ENCODE measurements at regions not wholly inside any gene's neighbourhood (a gene's known extent, or its start where the extent isn't known, plus 50 kb on each side); places are given as distances from the start of the nearest gene placed in this dataset.

- H3K4me1 ChIP-seq (ENCODE audit: control insufficient read depth, insufficient read depth, low read length, unreplicated experiment) = no peaks in the 10 kb centered on the region
- no peak overlapping the region for H3K27ac ChIP-seq (ENCODE audit: low read depth, low read length)
- H3K27me3 ChIP-seq (ENCODE audit: insufficient read depth, low read length) = 0 out of 2 replicates have a peak, but pooled peaks cover 4% of the 10 kb centered on the region
- H2AFZ ChIP-seq (ENCODE audit: low read length, unreplicated experiment) = no peak overlapping the region
- no peaks in the 10 kb centered on the region for H3K36me3 ChIP-seq (ENCODE audit: insufficient read depth, low read length)
- H3K4me3 ChIP-seq (ENCODE audit: low read depth, low read length) = no peak overlapping the region
- no peaks in the 10 kb centered on the region for H3K79me2 ChIP-seq (ENCODE audit: control insufficient read depth, insufficient read depth, low read length, unreplicated experiment)
Measured at GRCh38 chr1:58380345-58380744, 166.2 kb downstream of the OMA1 start.

GRCh38 chr1:58367217-58367616 is 179.3 kb downstream of the OMA1 start:
- H2AFZ ChIP-seq (ENCODE audit: low read length, unreplicated experiment) = no peak overlapping the region
- H3K27ac ChIP-seq (ENCODE audit: low read depth, low read length) = no peak overlapping the region
- H3K36me3 ChIP-seq (ENCODE audit: insufficient read depth, low read length) = no peaks in the 10 kb centered on the region
- no peaks in the 10 kb centered on the region for H3K79me2 ChIP-seq (ENCODE audit: control insufficient read depth, insufficient read depth, low read length, unreplicated experiment)
- no peak overlapping the region for H3K4me3 ChIP-seq (ENCODE audit: low read depth, low read length)
- H3K4me1 ChIP-seq (ENCODE audit: control insufficient read depth, insufficient read depth, low read length, unreplicated experiment) = no peaks in the 10 kb centered on the region
- peaks cover 9% of the 10 kb centered on the region for H3K27me3 ChIP-seq (ENCODE audit: insufficient read depth, low read length)

GRCh38 chr1:58365328-58365727 is 181.2 kb downstream of the OMA1 start:
- Histone ChIP-seq H3K27me3 (ENCODE audit: insufficient read depth, low read length) (peaks cover 11% of the 10 kb centered on the region), H3K36me3 (ENCODE audit: insufficient read depth, low read length) (no peaks in the 10 kb centered on the region), H3K79me2 (ENCODE audit: control insufficient read depth, insufficient read depth, low read length, unreplicated experiment) (no peaks in the 10 kb centered on the region), H3K27ac (ENCODE audit: low read depth, low read length) (no peak overlapping the region), H2AFZ (ENCODE audit: low read length, unreplicated experiment) (no peak overlapping the region), H3K4me1 (ENCODE audit: control insufficient read depth, insufficient read depth, low read length, unreplicated experiment) (no peaks in the 10 kb centered on the region), H3K4me3 (ENCODE audit: low read depth, low read length) (no peak overlapping the region)

- peaks cover 16% of the 10 kb centered on the region for H3K27me3 ChIP-seq (ENCODE audit: insufficient read depth, low read length)
- no peaks in the 10 kb centered on the region for H3K36me3 ChIP-seq (ENCODE audit: insufficient read depth, low read length)
- no peak overlapping the region for H3K27ac ChIP-seq (ENCODE audit: low read depth, low read length)
- no peaks in the 10 kb centered on the region for H3K4me1 ChIP-seq (ENCODE audit: control insufficient read depth, insufficient read depth, low read length, unreplicated experiment)
- H3K4me3 ChIP-seq (ENCODE audit: low read depth, low read length) = no peak overlapping the region
- no peak overlapping the region for H2AFZ ChIP-seq (ENCODE audit: low read length, unreplicated experiment)
- no peaks in the 10 kb centered on the region for H3K79me2 ChIP-seq (ENCODE audit: control insufficient read depth, insufficient read depth, low read length, unreplicated experiment)
Measured at GRCh38 chr1:58363585-58363984, 182.9 kb downstream of the OMA1 start.

GRCh38 chr1:58361134-58361533 is 185.4 kb downstream of the OMA1 start:
- H3K4me3 ChIP-seq (ENCODE audit: low read depth, low read length) = no peak overlapping the region
- H3K27me3 ChIP-seq (ENCODE audit: insufficient read depth, low read length) = peaks cover 29% of the 10 kb centered on the region
- no peaks in the 10 kb centered on the region for H3K79me2 ChIP-seq (ENCODE audit: control insufficient read depth, insufficient read depth, low read length, unreplicated experiment)
- no peaks in the 10 kb centered on the region for H3K4me1 ChIP-seq (ENCODE audit: control insufficient read depth, insufficient read depth, low read length, unreplicated experiment)
- H3K27ac ChIP-seq (ENCODE audit: low read depth, low read length) = no peak overlapping the region
- no peak overlapping the region for H2AFZ ChIP-seq (ENCODE audit: low read length, unreplicated experiment)
- H3K36me3 ChIP-seq (ENCODE audit: insufficient read depth, low read length) = no peaks in the 10 kb centered on the region

- no peaks in the 10 kb centered on the region for H3K4me1 ChIP-seq (ENCODE audit: control insufficient read depth, insufficient read depth, low read length, unreplicated experiment)
- H3K27ac ChIP-seq (ENCODE audit: low read depth, low read length) = no peak overlapping the region
- H2AFZ ChIP-seq (ENCODE audit: low read length, unreplicated experiment) = no peak overlapping the region
- H3K27me3 ChIP-seq (ENCODE audit: insufficient read depth, low read length) = peaks cover 22% of the 10 kb centered on the region
- no peaks in the 10 kb centered on the region for H3K36me3 ChIP-seq (ENCODE audit: insufficient read depth, low read length)
- H3K79me2 ChIP-seq (ENCODE audit: control insufficient read depth, insufficient read depth, low read length, unreplicated experiment) = no peaks in the 10 kb centered on the region
- H3K4me3 ChIP-seq (ENCODE audit: low read depth, low read length) = no peak overlapping the region
Measured at GRCh38 chr1:58358346-58358745, 188.2 kb downstream of the OMA1 start.

- no peaks in the 10 kb centered on the region for H3K36me3 ChIP-seq (ENCODE audit: insufficient read depth, low read length)
- no peak overlapping the region for H3K27ac ChIP-seq (ENCODE audit: low read depth, low read length)
- H3K79me2 ChIP-seq (ENCODE audit: control insufficient read depth, insufficient read depth, low read length, unreplicated experiment) = no peaks in the 10 kb centered on the region
- H3K4me3 ChIP-seq (ENCODE audit: low read depth, low read length) = no peak overlapping the region
- H3K27me3 ChIP-seq (ENCODE audit: insufficient read depth, low read length) = peaks cover 22% of the 10 kb centered on the region
- no peak overlapping the region for H2AFZ ChIP-seq (ENCODE audit: low read length, unreplicated experiment)
- no peaks in the 10 kb centered on the region for H3K4me1 ChIP-seq (ENCODE audit: control insufficient read depth, insufficient read depth, low read length, unreplicated experiment)
Measured at GRCh38 chr1:58356402-58356801, 190.1 kb downstream of the OMA1 start.

- Histone ChIP-seq H3K27ac (ENCODE audit: low read depth, low read length) (no peak overlapping the region), H3K4me1 (ENCODE audit: control insufficient read depth, insufficient read depth, low read length, unreplicated experiment) (no peaks in the 10 kb centered on the region), H3K36me3 (ENCODE audit: insufficient read depth, low read length) (no peaks in the 10 kb centered on the region), H2AFZ (ENCODE audit: low read length, unreplicated experiment) (no peak overlapping the region), H3K79me2 (ENCODE audit: control insufficient read depth, insufficient read depth, low read length, unreplicated experiment) (no peaks in the 10 kb centered on the region), H3K27me3 (ENCODE audit: insufficient read depth, low read length) (peaks cover 14% of the 10 kb centered on the region), H3K4me3 (ENCODE audit: low read depth, low read length) (no peak overlapping the region)
Measured at GRCh38 chr1:58353168-58353567, 193.4 kb downstream of the OMA1 start.

GRCh38 chr1:58352476-58353092 is 193.9 kb downstream of the OMA1 start:
- Histone ChIP-seq H2AFZ (ENCODE audit: low read length, unreplicated experiment) (no peak overlapping the region), H3K79me2 (ENCODE audit: control insufficient read depth, insufficient read depth, low read length, unreplicated experiment) (no peaks in the 10 kb centered on the region), H3K27me3 (ENCODE audit: insufficient read depth, low read length) (peaks cover 8% of the 10 kb centered on the region), H3K27ac (ENCODE audit: low read depth, low read length) (no peak overlapping the region), H3K4me1 (ENCODE audit: control insufficient read depth, insufficient read depth, low read length, unreplicated experiment) (no peaks in the 10 kb centered on the region), H3K4me3 (ENCODE audit: low read depth, low read length) (no peak overlapping the region), H3K36me3 (ENCODE audit: insufficient read depth, low read length) (no peaks in the 10 kb centered on the region)

- Histone ChIP-seq H3K36me3 (ENCODE audit: insufficient read depth, low read length) (no peaks in the 10 kb centered on the region), H3K27me3 (ENCODE audit: insufficient read depth, low read length) (peaks cover 9% of the 10 kb centered on the region; the same call in 1 of the 2 replicates), H3K27ac (ENCODE audit: low read depth, low read length) (no peak overlapping the region), H3K4me1 (ENCODE audit: control insufficient read depth, insufficient read depth, low read length, unreplicated experiment) (no peaks in the 10 kb centered on the region), H3K79me2 (ENCODE audit: control insufficient read depth, insufficient read depth, low read length, unreplicated experiment) (no peaks in the 10 kb centered on the region), H2AFZ (ENCODE audit: low read length, unreplicated experiment) (no peak overlapping the region), H3K4me3 (ENCODE audit: low read depth, low read length) (no peak overlapping the region)
Measured at GRCh38 chr1:58346036-58346355, 200.5 kb downstream of the OMA1 start.

- Histone ChIP-seq H3K4me3 (ENCODE audit: low read depth, low read length) (no peak overlapping the region), H3K36me3 (ENCODE audit: insufficient read depth, low read length) (no peaks in the 10 kb centered on the region), H3K27ac (ENCODE audit: low read depth, low read length) (no peak overlapping the region), H3K4me1 (ENCODE audit: control insufficient read depth, insufficient read depth, low read length, unreplicated experiment) (no peaks in the 10 kb centered on the region), H3K79me2 (ENCODE audit: control insufficient read depth, insufficient read depth, low read length, unreplicated experiment) (no peaks in the 10 kb centered on the region), H2AFZ (ENCODE audit: low read length, unreplicated experiment) (no peak overlapping the region), H3K27me3 (ENCODE audit: insufficient read depth, low read length) (peaks cover 9% of the 10 kb centered on the region; the same call in 1 of the 2 replicates)
Measured at GRCh38 chr1:58345215-58346035, 201.1 kb downstream of the OMA1 start.

Measured in ACC112 (cell line).